ENCODE measurements at regions not wholly inside any gene's neighbourhood (a gene's known extent, or its start where the extent isn't known, plus 50 kb on each side); places are given as distances from the start of the nearest gene placed in this dataset.
"Not testable (repeated sequence)": the region's sequence is repeated elsewhere in the genome, so short reads cannot be mapped to it uniquely, and the experiment has no call there.

- no peak for DNase-seq
Measured at GRCh38 chr12:93081810-93082165, 152.7 kb upstream of the EEA1 start.

DNA sequence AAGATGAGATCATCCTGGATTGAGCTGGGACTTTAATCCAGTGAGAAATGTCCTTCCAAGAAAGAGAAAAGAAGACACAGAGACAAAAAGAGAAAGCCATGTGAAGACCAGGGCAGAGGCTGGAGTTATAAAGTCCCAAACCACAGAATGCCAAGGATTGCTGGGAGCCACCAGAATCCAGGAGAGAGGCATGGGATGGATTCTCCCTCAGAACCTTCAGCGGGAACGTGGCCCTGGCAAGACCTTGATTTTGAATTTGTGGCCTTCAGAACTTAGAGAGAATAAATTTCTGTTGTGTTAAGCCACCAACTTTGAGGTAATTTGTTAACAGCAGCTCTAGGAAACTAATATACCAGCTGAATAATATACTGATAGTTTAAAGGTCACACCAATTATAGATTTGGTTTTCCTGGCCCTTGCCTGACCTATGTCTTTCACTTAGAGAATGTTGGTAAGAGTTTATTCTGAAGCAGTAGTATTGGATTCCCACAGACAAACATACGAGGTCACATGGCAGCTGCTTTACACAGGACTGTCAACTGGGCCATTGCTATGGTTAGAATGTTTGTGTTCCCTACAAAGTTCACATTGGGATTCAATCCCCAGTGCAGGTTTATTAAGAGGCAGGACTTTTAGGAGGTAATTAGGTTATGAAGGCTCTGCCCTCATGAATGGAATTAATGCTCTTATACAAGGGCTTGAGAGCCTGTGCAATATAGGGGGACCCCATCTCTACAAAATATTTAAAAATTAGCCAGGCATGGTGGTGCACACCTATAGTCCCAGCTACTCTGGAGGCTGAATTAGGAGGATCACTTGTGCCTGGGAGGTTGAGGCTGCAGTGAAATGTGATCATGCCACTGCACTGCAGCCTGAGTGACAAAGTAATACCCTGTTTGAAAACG, 156.5 kb upstream of the EEA1 start:
- no peak for DNase-seq

DNA sequence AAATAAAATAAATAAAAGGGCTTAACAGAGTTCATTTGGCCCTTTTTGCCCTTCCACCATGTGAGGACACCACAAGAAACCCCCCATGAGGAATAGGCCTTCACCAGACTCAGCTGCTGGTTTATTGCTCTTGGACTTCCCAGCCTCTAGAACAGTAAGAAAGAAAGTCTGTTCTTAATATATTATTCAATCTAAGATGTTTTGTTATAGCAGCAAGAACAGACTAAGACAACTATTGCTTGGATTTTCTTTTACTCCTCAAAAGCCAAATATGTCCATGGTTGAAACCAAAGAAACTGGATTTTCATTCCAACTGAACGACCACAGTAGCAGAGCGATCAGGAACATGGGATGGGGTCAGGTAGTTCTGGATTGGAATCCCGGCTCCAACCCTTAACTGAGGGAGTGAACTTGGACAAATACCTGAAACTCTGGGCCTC, 157.2 kb upstream of the EEA1 start:
- no peak for DNase-seq

GRCh38 chr12:93087840-93088610, 158.9 kb upstream of the EEA1 start:
- DNase-seq: no peak

DNA sequence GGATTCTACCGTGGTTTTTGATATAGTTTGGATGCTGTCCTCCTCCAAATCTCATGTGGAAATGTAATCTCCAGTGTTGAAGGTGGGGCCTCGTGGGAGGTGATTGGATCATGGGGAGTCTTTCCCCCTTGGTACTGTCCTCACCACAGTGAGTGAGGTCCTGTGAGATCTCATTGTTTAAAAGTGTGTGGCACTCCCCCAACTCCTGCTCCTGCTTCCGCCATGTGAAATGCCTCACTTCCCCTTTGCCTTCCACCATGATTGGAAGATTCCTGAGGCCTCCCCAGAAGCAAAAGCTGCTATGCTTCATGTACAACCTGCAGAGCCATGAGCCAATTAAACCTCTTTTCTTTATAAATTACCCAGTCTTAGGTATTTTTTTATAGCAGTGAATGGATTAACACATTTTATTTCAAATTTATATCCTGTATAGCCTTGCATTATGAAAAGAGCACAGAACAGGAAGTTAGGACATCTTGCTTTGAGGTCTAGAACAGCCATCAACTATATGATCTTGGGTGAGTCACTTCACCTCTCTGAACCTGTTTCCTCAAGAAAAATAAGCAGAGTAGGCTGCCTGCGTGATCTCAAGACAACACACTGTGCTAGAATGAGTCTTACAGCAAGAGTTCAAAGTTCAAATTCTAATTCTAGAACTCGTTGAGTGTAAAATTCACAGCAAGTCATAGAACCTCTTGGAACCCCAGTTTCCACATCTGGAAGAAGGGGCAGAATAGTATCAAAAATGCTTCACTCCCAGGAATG, 160.9 kb upstream of the EEA1 start:
- DNase-seq: no peak

GRCh38 chr12:93090731-93091172, 161.7 kb upstream of the EEA1 start:
- DNase-seq: no peak

DNA sequence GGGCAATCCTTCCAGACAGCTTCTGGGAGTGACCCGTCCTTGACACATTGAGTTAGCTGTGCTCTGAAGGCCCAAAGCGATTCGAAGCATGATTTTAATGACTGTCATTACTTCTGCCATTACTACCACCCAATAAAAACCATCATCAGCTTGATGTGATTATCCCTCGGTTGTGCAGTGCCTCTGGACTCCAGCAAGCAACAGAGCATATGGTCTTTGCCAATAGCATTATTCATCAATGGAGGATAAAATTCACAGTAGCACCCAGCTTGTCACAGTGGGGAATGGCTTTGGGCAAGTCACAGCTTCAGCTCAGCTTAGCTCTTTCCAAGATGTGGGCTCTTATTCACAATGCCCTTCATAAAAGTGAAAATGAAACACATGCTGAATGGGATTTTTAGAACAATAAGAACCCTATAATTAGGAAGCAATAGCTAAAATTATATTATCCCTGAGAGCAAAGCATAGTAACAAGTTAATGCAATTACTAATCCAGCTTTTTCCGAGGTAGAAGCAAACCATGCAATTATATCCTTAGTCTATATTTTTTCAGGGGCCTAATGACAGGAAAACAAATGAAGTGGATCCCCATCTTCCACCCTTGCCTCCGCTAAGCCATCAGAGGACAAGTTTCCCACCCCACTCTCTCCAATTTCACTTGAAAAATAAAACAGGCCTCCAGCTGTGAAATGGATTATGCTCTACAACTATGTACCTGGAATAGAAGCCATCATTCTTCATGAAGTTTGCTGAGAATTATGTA, 163.0 kb upstream of the EEA1 start:
- DNase-seq: no peak

GRCh38 chr12:93092649-93092945, 163.5 kb upstream of the EEA1 start:
- DNase-seq: no peak

DNA sequence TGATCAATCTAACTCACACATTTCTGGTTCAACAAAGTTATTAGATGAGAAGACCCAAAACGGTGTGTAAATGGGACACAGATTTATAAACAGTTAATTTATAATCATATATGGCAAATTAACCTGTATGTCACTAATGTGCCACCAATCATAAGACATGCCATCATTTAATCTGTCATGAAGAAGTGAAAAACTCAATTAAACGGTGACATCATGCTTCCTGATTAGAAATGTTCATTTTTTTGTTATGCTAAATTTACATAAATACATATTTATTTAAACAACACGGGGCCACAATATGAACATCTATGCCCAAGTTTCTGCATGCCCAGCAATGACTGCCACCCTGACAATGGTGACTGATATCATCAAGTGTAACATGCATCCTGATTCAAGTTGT, 164.1 kb upstream of the EEA1 start:
- DNase-seq: no peak

DNA sequence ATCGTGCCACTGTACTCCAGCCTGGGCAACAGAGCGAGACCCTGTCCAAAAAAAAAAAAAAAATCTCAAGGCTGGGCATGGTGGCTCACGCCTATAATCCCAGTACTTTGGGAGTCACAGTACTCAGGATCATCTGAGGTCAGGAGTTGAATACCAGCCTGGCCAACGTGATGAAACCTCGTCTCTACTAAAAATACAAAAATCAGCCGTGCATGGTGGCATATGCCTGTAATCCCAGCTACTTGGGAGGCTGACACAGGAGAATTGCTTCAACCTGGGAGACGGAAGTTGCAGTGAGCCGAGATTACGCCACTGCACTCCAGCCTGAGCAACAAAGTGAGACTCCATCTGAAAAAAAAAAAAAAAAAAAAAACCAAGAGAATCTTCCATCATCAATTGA, 165.1 kb upstream of the EEA1 start:
- DNase-seq: not testable (repeated sequence)

GRCh38 chr12:93094988-93095737, 166.1 kb upstream of the EEA1 start:
- no peak for DNase-seq

- DNase-seq: no peak
Measured at GRCh38 chr12:93097417-93097816, 168.3 kb upstream of the EEA1 start.

- DNase-seq: no peak
Measured at GRCh38 chr12:93098077-93098476, 169.0 kb upstream of the EEA1 start.

GRCh38 chr12:93099792-93100191, 170.7 kb upstream of the EEA1 start:
- no peak for DNase-seq

DNA sequence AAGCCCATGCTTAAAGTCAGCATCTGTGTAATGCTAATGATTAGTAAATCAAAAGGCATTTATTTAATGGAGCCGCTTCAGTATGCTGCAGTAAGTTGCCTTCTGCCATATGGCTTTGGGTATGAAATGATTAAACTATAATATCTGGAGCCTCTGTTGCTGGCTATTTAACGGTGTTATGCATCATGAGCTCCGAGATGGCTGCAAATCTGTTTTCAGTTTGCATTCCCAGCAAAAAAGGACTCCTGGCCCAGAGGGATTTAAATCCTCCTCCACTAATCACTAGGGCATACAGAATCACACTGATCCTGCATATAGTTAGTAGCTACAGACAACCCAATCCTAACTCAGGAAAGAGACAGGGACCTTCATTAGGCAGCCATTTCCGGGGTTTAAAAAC, 171.5 kb upstream of the EEA1 start:
- DNase-seq: no peak

GRCh38 chr12:93101367-93101766, 172.3 kb upstream of the EEA1 start:
- no peak for DNase-seq

DNA sequence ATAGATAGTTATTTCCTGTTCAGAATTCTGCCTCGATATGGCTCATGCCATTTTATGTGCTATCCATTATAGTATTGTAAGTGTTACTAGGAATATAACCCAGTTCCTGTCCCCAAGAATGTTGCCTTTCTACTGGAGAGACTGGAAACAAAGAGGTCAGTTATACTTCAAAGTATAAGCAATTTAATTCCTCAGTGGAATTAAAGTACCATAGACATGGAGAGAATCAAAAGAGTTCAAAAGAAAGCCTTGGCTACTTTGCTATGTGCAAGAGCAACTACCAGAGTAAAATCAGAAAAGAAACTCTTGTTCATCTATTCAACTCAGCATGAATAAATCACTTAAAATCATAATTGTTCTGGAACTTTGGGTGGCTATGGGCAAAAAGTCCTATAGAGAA, 173.2 kb upstream of the EEA1 start:
- no peak for DNase-seq

DNA sequence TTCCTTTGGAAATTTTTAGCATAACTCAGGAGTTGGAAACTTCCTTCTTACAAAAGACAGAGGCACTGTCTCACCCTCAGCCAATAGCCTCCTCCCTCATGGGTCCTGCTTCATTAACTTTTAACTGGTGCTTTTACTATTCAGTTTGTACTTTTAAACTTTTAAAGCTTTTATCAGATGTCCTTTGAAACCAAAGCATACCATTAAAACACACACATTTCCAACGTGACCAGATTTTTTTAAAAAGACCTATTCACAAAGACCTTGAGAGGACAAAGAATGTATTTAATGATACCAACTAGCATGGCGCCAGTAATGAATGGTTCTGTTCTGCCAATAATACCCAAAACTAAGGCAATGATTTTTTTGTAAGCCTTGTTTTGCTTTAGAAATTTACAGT, 173.6 kb upstream of the EEA1 start:
- no peak for DNase-seq

GRCh38 chr12:93103154-93103553, 174.1 kb upstream of the EEA1 start:
- DNase-seq: no peak

DNA sequence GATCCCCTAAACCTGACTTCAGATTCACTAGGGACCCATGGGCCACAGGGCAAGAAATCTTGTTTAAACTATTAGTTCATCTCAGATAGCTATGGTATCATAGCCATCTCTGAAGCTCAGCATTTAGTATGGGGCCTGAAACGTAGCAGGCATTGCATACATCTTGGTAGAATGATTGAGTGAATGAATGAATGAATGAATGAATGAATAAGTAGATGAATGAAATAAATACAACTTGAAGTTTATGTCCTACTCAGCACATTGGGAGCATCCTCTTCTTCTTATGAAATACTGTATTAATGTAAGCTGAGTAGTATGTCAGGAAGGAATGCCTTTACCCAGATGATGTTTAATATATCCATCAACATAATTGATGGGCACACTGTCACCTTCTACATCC, 175.4 kb upstream of the EEA1 start:
- DNase-seq: no peak

DNA sequence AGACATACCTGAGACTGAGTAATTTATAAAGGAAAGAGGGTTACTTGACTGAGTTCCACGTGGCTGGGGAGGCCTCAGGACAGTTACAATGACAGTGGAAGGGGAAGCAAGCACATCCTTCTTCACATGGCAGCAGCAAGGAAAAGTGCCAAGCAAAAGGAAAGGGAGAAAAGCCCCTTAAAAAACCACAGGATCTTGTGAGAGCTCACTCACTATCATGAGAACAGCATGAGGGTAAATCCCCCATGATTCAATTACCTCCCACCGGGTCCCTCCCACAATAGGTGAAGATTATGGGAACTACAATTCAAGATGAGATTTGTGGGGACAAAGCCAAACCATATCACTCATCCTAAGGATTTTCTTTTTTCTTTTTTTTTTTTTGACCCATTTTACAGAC, 177.8 kb upstream of the EEA1 start:
- no peak for DNase-seq

All from right forelimb (tissue), 1 donor.